Esophagus (tissue), 2 donors: ENCODE measurements at regions not wholly inside any gene's neighbourhood (a gene's known extent, or its start where the extent isn't known, plus 50 kb on each side); places are given as distances from the start of the nearest gene placed in this dataset.
"Not testable (repeated sequence)": the region's sequence is repeated elsewhere in the genome, so short reads cannot be mapped to it uniquely, and the experiment has no call there.

ENCODE experiments used
- H3K27ac ChIP-seq, 2 donors: one replicate each; pipeline ENCODE4 v1.5.1; 2013; ENCODE audit warnings: low read depth in 2 of 2, mild to moderate bottlenecking in 2 of 2, inconsistent platforms in 1 of 2, low read length in 1 of 2, moderate library complexity in 1 of 2
- H3K27me3 ChIP-seq, 2 donors: one replicate each; pipeline ENCODE4 v1.6.1; 2013; ENCODE audit warnings: low read length in 2 of 2, control low read depth in 1 of 2, mild to moderate bottlenecking in 1 of 2; ENCODE audit not compliant: insufficient read depth in 2 of 2, control insufficient read depth in 1 of 2
- H3K36me3 ChIP-seq, 2 donors: one replicate each; pipeline ENCODE4 v1.6.1; 2013; ENCODE audit warnings: low read length in 1 of 2; ENCODE audit not compliant: control insufficient read depth in 2 of 2, insufficient read depth in 2 of 2
- H3K4me1 ChIP-seq, 2 donors: one replicate each; pipeline ENCODE4 v1.6.1; 2013; ENCODE audit warnings: low read length in 1 of 2; ENCODE audit not compliant: control insufficient read depth in 2 of 2, insufficient read depth in 2 of 2
- H3K4me3 ChIP-seq, 2 donors: one replicate each; pipeline ENCODE4 v1.5.1; 2013; ENCODE audit warnings: low read length in 2 of 2, mild to moderate bottlenecking in 2 of 2, low read depth in 1 of 2, moderate library complexity in 1 of 2
- H3K9me3 ChIP-seq, 2 donors: one replicate each; pipeline ENCODE4 v1.6.1; 2013; ENCODE audit warnings: mild to moderate bottlenecking in 2 of 2, low read depth in 1 of 2, low read length in 1 of 2, moderate library complexity in 1 of 2; ENCODE audit not compliant: control insufficient read depth in 2 of 2, insufficient read depth in 1 of 2
- WGBS, 2 donors: extraction: QIAGEN DNeasy Blood & Tissue Kit; methylation state at CpG; one replicate each; pipeline ENCODE4 v1.1.7; 2013; 5-methylcytosine and 5-hydroxymethylcytosine counted together
- donor health status: healthy with polysubstance abuse.
- donor health status: Bipolar disorder and iron deficiency.

DNA sequence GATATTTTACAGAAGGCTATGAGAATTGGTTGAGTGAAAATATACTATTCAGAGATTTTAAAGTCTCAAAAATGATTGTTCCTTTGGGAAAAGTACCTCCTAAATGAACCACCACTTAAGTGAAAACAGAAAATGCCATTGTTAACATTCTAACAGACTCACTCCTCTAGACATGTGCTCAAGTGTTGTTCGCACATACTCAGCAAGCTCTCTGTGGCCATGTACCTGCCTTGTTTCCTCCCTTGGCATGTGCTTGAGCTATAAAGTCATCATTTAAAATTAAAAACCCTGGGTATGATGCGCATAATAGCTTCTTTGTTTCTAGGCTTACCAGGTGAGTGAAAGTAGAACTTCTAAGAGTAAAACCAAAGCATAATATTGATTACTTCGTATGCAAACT, 343.2 kb upstream of the VRK2 start:
- WGBS, 2 donors = 66 to 85% methylated on average over 3 of the region's 3 CpGs
- Histone ChIP-seq H3K4me3 (no peak overlapping the region), H3K27me3 (no peaks in the 10 kb centered on the region)

GRCh38 chr2:57707794-57708193, 338.8 kb upstream of the VRK2 start:
- not testable (repeated sequence) for H3K4me1 ChIP-seq, H3K4me3 ChIP-seq, H3K36me3 ChIP-seq, H3K27ac ChIP-seq, H3K27me3 ChIP-seq, H3K9me3 ChIP-seq
- WGBS, 2 donors = 76 to 78% methylated on average over 8 of the region's 8 CpGs

More for the DNA sequence above, 343.2 kb upstream of the VRK2 start:
- H3K4me1 ChIP-seq = no peaks in the 10 kb centered on the region
- no peaks in the 10 kb centered on the region for H3K9me3 ChIP-seq
- H3K27ac ChIP-seq = no peak overlapping the region
- no peaks in the 10 kb centered on the region for H3K36me3 ChIP-seq

DNA sequence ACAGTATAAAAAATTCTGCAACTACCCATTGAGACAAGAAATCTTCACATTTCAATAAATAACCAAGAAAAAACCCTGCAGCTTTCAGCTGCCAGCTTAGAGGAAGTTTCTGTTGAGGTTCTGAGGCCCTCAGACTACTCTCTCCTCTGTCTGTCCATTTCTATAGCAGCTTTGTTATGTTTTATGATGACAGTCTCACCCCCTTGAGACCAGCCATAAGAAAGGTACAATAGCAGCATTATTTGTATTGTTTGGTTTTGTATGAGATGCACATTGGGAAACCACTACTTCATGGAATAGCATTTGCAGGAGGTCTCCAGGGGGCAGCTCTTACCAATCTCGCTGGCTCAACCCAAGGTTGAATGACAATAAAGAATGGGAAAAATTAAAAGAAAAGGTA, 334.6 kb upstream of the VRK2 start:
- H3K9me3 ChIP-seq = no peaks in the 10 kb centered on the region
- 78% methylated on average over 1 of the region's 1 CpG for WGBS, 2 donors
- no peaks in the 10 kb centered on the region for H3K36me3 ChIP-seq
- no peaks in the 10 kb centered on the region for H3K4me1 ChIP-seq
- no peak overlapping the region for H3K4me3 ChIP-seq
- H3K27me3 ChIP-seq = no peaks in the 10 kb centered on the region
- H3K27ac ChIP-seq = no peak overlapping the region

GRCh38 chr2:57720728-57721627, 325.6 kb upstream of the VRK2 start:
- Histone ChIP-seq H3K9me3 (no peaks in the 10 kb centered on the region), H3K4me3 (no peak overlapping the region)
- 24 to 25% methylated on average over 16 of the region's 16 CpGs for WGBS, 2 donors

GRCh38 chr2:57725337-57725947, 321.2 kb upstream of the VRK2 start:
- 72% methylated on average over 5 of the region's 5 CpGs for WGBS, 2 donors
- no peaks in the 10 kb centered on the region for H3K36me3 ChIP-seq
- no peaks in the 10 kb centered on the region for H3K27me3 ChIP-seq
- no peaks in the 10 kb centered on the region for H3K9me3 ChIP-seq
- H3K4me3 ChIP-seq = no peak overlapping the region
- H3K4me1 ChIP-seq = no peaks in the 10 kb centered on the region
- H3K27ac ChIP-seq = no peak overlapping the region

More at GRCh38 chr2:57720728-57721627, 325.6 kb upstream of the VRK2 start:
- H3K4me1 ChIP-seq = no peaks in the 10 kb centered on the region
- H3K27ac ChIP-seq = no peak overlapping the region
- no peaks in the 10 kb centered on the region for H3K27me3 ChIP-seq
- H3K36me3 ChIP-seq = no peaks in the 10 kb centered on the region

GRCh38 chr2:57726294-57726693, 320.3 kb upstream of the VRK2 start:
- no peaks in the 10 kb centered on the region for H3K27me3 ChIP-seq
- H3K9me3 ChIP-seq = no peaks in the 10 kb centered on the region
- 47 to 59% methylated on average over 4 of the region's 4 CpGs for WGBS, 2 donors
- no peaks in the 10 kb centered on the region for H3K36me3 ChIP-seq
- H3K4me1 ChIP-seq = no peaks in the 10 kb centered on the region
- H3K27ac ChIP-seq = no peak overlapping the region
- H3K4me3 ChIP-seq = no peak overlapping the region

GRCh38 chr2:57728691-57729090, 317.9 kb upstream of the VRK2 start:
- H3K9me3 ChIP-seq = no peaks in the 10 kb centered on the region
- no peaks in the 10 kb centered on the region for H3K4me1 ChIP-seq
- no peaks in the 10 kb centered on the region for H3K27me3 ChIP-seq
- WGBS, 2 donors = 91 to 96% methylated on average over 1 of the region's 1 CpG
- H3K4me3 ChIP-seq = no peak overlapping the region
- no peaks in the 10 kb centered on the region for H3K36me3 ChIP-seq
- no peak overlapping the region for H3K27ac ChIP-seq

- Histone ChIP-seq H3K27ac (no peak overlapping the region), H3K36me3 (no peaks in the 10 kb centered on the region)
Observed at GRCh38 chr2:57733956-57734355, 312.6 kb upstream of the VRK2 start.

DNA sequence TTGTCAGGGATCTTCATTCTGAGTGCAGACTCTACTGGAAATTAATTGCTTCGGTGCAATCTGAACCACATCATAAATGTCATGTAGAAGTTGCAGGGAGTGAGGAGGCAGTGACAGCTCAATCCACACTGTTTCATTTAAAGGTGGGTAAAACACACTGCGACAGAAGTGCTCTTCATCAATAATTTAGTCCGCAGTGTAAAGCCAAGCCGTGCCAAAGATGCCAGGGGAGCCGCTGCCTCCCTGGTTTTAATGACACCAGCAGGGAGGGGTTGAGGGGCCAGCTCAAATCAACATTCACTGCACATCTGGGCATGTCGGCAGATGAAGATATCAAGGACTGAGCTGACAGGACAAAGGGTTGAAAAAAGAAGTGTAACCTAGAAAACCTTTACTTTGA, 305.7 kb upstream of the VRK2 start:
- WGBS, 2 donors = 78 to 80% methylated on average over 6 of the region's 6 CpGs
- Histone ChIP-seq H3K27me3 (no peaks in the 10 kb centered on the region), H3K9me3 (no peaks in the 10 kb centered on the region), H3K4me3 (no peak overlapping the region), H3K4me1 (no peaks in the 10 kb centered on the region), H3K36me3 (no peaks in the 10 kb centered on the region), H3K27ac (no peak overlapping the region)

More at GRCh38 chr2:57733956-57734355, 312.6 kb upstream of the VRK2 start:
- Histone ChIP-seq H3K9me3 (no peaks in the 10 kb centered on the region), H3K4me3 (no peak overlapping the region), H3K4me1 (no peaks in the 10 kb centered on the region), H3K27me3 (no peaks in the 10 kb centered on the region)

GRCh38 chr2:57753636-57754035, 293.0 kb upstream of the VRK2 start:
- H3K4me3 ChIP-seq = no peak overlapping the region
- 68 to 73% methylated on average over 1 of the region's 1 CpG for WGBS, 2 donors
- H3K9me3 ChIP-seq = no peaks in the 10 kb centered on the region
- no peaks in the 10 kb centered on the region for H3K27me3 ChIP-seq
- H3K27ac ChIP-seq = no peak overlapping the region
- no peaks in the 10 kb centered on the region for H3K36me3 ChIP-seq
- no peaks in the 10 kb centered on the region for H3K4me1 ChIP-seq
